Heart left ventricle (tissue), 13 donors: ENCODE measurements at regions not wholly inside any gene's neighbourhood (a gene's known extent, or its start where the extent isn't known, plus 50 kb on each side); places are given as distances from the start of the nearest gene placed in this dataset.

Experiments used
- POLR2A ChIP-seq, 2 donors: fragments of 450-650 bp; IDR thresholded peaks; one replicate each; pipeline ENCODE4 v1.6.1; 2017; ENCODE audit warnings: antibody characterized with exemption in 2 of 2, mild to moderate bottlenecking in 2 of 2, moderate library complexity in 2 of 2
- TF ChIP-seq, protein P1 (sequence below), 12 donors: fragments of 200-600 bp; sonication (generic) in 4 of 12; IDR thresholded peaks; one replicate each; pipeline versions ENCODE4 v1.5.0 to v1.8.0; 2018 to 2022; ENCODE audit warnings: antibody characterized with exemption in 12 of 12, mild to moderate bottlenecking in 5 of 12
- donor health status: ischemic (EF 13 %, LVEDD 7.1; RV severe dilation, severe dysfunction).
- donor health status: DM: no; HTN: yes; CAD: no.
- donor health status: DM: no; HTN: no; CAD: no.
- donor health status: ischemic (EF 25% LVEDD 6.9; RV normal size, moderate dysfunction).
- donor health status: ischemic (EF 25% LVEDD 5.7; RV mildly dilated, moderate dysfunction).
- donor health status: ischemic (EF 35%, LVEDD 5.7; RV mildly dilated, moderate dysfunction).
- donor health status: nonischemic (EF 11% LVEDD 7.7; RV severe dilation, severe dysfunction).
- donor health status: DM: yes; HTN: yes; CAD: no.
- donor health status: PGD.
- donor health status: ischemic (EF 29% LVEDD 5.4; RV normal size, mild dysfunction).
- donor health status: nonischemic (EF 23%, LVEDD 6.1; RV moderate dilation, normal function).

DNA sequence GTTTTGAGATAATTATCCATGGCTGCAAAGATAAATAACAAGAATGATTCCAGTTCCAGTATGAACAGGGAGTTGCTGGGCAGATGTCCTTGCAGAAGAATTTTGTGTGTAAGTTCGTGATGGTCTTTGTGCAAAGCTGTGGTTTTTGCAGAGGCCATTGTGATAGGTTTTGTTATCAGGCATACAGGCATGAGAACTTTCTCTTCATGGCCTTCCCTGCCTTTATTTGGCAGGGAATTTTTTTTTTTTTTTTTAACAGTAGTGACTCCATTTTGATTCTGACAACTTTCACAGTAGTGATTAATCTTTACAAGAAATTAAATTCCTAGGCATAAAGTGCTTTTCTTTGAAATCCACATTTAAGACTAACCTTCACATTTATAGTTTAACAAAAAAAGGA lies 1999.5 kb upstream of the CDH6 start:
- TF ChIP-seq, protein P1, sequence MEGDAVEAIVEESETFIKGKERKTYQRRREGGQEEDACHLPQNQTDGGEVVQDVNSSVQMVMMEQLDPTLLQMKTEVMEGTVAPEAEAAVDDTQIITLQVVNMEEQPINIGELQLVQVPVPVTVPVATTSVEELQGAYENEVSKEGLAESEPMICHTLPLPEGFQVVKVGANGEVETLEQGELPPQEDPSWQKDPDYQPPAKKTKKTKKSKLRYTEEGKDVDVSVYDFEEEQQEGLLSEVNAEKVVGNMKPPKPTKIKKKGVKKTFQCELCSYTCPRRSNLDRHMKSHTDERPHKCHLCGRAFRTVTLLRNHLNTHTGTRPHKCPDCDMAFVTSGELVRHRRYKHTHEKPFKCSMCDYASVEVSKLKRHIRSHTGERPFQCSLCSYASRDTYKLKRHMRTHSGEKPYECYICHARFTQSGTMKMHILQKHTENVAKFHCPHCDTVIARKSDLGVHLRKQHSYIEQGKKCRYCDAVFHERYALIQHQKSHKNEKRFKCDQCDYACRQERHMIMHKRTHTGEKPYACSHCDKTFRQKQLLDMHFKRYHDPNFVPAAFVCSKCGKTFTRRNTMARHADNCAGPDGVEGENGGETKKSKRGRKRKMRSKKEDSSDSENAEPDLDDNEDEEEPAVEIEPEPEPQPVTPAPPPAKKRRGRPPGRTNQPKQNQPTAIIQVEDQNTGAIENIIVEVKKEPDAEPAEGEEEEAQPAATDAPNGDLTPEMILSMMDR (IDR thresholded peaks at IDR 0.05): no peak
- no peak for TF ChIP-seq POLR2A (IDR thresholded peaks at IDR 0.05)
